IMR-90 (cell line): ENCODE measurements at regions not wholly inside any gene's neighbourhood (a gene's known extent, or its start where the extent isn't known, plus 50 kb on each side); places are given as distances from the start of the nearest gene placed in this dataset.

Experiments used
- RAD21 ChIP-seq: IDR thresholded peaks from 2 replicates; pipeline ENCODE4 v1.6.1; 2012; ENCODE audit warnings: low read length, improper control_type of control experiment
- TF ChIP-seq, protein P1 (sequence below): conservative IDR thresholded peaks from 2 replicates; pipeline ENCODE4 v1.5.1; 2012; ENCODE audit warnings: mild to moderate bottlenecking, low read depth, low read length, improper control_type of control experiment

DNA sequence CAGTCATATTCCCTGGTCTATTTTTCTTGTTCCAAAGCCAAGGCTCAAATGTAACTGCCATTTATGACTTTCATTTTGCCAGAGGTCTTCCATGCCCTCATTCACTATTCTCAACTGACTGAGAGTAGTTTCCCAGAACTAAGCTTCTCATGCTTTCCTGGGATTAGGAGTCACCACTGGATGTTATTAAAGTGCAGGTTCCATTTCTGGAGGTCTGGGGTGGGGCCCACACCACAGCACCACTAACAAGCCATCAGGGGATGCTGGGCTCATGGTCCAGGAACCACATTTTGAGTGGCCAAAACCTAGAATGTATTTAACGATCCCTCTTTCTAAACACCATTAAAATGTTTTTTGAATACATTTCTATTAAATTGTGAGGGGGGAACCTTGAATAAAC lies 677.6 kb downstream of the SEMA5A start:
- no peak for TF ChIP-seq RAD21
- TF ChIP-seq, protein P1, sequence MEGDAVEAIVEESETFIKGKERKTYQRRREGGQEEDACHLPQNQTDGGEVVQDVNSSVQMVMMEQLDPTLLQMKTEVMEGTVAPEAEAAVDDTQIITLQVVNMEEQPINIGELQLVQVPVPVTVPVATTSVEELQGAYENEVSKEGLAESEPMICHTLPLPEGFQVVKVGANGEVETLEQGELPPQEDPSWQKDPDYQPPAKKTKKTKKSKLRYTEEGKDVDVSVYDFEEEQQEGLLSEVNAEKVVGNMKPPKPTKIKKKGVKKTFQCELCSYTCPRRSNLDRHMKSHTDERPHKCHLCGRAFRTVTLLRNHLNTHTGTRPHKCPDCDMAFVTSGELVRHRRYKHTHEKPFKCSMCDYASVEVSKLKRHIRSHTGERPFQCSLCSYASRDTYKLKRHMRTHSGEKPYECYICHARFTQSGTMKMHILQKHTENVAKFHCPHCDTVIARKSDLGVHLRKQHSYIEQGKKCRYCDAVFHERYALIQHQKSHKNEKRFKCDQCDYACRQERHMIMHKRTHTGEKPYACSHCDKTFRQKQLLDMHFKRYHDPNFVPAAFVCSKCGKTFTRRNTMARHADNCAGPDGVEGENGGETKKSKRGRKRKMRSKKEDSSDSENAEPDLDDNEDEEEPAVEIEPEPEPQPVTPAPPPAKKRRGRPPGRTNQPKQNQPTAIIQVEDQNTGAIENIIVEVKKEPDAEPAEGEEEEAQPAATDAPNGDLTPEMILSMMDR, result no peak
